ENCODE measurements at regions not wholly inside any gene's neighbourhood (a gene's known extent, or its start where the extent isn't known, plus 50 kb on each side); places are given as distances from the start of the nearest gene placed in this dataset.

- TF ChIP-seq, protein P1, sequence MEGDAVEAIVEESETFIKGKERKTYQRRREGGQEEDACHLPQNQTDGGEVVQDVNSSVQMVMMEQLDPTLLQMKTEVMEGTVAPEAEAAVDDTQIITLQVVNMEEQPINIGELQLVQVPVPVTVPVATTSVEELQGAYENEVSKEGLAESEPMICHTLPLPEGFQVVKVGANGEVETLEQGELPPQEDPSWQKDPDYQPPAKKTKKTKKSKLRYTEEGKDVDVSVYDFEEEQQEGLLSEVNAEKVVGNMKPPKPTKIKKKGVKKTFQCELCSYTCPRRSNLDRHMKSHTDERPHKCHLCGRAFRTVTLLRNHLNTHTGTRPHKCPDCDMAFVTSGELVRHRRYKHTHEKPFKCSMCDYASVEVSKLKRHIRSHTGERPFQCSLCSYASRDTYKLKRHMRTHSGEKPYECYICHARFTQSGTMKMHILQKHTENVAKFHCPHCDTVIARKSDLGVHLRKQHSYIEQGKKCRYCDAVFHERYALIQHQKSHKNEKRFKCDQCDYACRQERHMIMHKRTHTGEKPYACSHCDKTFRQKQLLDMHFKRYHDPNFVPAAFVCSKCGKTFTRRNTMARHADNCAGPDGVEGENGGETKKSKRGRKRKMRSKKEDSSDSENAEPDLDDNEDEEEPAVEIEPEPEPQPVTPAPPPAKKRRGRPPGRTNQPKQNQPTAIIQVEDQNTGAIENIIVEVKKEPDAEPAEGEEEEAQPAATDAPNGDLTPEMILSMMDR (IDR thresholded peaks at IDR 0.05), result no peak
- no peak for TF ChIP-seq POLR2A (IDR thresholded peaks at IDR 0.05)
These were observed 161.6 kb downstream of the TMEM18 start for GRCh38 chr2:515441-516127.

Data from thyroid gland (tissue), 4 donors.